GM12878 (cell line): ENCODE measurements at regions not wholly inside any gene's neighbourhood (a gene's known extent, or its start where the extent isn't known, plus 50 kb on each side); places are given as distances from the start of the nearest gene placed in this dataset.

ENCODE experiments used
- BACH1 ChIP-seq: fragments of 450-650 bp; IDR thresholded peaks from 2 replicates; pipeline ENCODE4 v1.6.1; 2017; ENCODE audit warnings: mild to moderate bottlenecking, borderline replicate concordance
- TF ChIP-seq, protein P1 (sequence below): fragments of 450-650 bp; IDR thresholded peaks from 2 replicates; pipeline ENCODE4 v1.6.1; 2018; ENCODE audit warnings: borderline replicate concordance, mild to moderate bottlenecking; ENCODE audit not compliant: partially characterized antibody
- TF ChIP-seq, protein P2 (sequence below): IDR thresholded peaks from 2 replicates; pipeline ENCODE4 v1.6.1; 2011; ENCODE audit warnings: low read depth, low read length, improper control_type of control experiment, borderline replicate concordance

DNA sequence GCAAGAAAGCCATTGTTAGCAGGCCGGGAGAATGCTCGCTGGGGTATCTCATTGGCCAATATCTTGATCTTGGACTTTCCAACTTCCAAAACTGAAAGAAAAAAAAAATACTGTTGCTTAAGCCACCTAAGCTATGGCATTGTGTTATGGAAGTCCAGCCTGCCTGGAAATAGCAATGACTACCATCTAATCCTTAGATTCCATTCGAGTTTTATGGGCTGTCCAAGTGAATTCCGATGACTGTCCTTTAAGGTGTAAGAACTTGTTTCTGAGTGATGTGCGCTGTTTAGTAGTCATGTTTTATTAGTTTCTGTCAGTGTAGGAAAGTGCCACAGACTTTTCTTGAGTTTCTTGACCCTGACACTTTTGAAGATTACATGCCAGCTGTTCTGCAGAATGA, 762.6 kb downstream of the USP25 start:
- TF ChIP-seq, protein P1, sequence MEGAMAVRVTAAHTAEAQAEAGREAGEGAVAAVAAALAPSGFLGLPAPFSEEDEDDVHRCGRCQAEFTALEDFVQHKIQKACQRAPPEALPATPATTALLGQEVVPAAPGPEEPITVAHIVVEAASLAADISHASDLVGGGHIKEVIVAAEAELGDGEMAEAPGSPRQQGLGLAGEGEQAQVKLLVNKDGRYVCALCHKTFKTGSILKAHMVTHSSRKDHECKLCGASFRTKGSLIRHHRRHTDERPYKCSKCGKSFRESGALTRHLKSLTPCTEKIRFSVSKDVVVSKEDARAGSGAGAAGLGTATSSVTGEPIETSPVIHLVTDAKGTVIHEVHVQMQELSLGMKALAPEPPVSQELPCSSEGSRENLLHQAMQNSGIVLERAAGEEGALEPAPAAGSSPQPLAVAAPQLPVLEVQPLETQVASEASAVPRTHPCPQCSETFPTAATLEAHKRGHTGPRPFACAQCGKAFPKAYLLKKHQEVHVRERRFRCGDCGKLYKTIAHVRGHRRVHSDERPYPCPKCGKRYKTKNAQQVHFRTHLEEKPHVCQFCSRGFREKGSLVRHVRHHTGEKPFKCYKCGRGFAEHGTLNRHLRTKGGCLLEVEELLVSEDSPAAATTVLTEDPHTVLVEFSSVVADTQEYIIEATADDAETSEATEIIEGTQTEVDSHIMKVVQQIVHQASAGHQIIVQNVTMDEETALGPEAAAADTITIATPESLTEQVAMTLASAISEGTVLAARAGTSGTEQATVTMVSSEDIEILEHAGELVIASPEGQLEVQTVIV, result no peak
- TF ChIP-seq, protein P2, sequence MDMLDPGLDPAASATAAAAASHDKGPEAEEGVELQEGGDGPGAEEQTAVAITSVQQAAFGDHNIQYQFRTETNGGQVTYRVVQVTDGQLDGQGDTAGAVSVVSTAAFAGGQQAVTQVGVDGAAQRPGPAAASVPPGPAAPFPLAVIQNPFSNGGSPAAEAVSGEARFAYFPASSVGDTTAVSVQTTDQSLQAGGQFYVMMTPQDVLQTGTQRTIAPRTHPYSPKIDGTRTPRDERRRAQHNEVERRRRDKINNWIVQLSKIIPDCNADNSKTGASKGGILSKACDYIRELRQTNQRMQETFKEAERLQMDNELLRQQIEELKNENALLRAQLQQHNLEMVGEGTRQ, result no peak
- TF ChIP-seq BACH1, result no peak
